ENCODE measurements at regions not wholly inside any gene's neighbourhood (a gene's known extent, or its start where the extent isn't known, plus 50 kb on each side); places are given as distances from the start of the nearest gene placed in this dataset.

DNA sequence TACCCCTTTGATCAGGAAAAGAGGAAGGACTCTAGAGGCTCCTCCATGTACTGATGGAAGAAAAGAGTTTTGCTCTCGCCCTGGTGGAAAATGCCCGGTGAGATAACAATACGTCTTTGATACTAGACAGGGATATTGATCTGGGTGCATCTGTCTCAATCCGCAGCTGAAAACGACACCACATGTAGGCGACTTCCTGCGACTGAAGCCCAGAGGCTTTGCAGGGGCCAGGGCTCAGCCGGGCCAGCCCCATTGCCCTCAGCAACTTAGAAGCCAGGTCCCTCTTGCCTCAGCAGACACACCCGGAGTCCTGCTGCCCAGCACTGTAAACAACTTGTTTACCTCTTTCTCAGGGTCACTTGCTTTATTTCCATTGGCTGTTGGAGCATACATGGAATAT is 409.4 kb downstream of the IRS2 start:
- H3K4me1 ChIP-seq (ENCODE audit: low read depth) = no peaks in the 10 kb centered on the region
- DNase-seq (ENCODE audit: low read depth in 1 of 2, low spot score in 1 of 2) = no peak
- H3K36me3 ChIP-seq = no peaks in the 10 kb centered on the region
- no peaks in the 10 kb centered on the region for H3K27me3 ChIP-seq
- TF ChIP-seq CTCF (IDR thresholded peaks at IDR 0.05; ENCODE audit: low read depth, low read length) = no peak
- no peak overlapping the region for H3K27ac ChIP-seq
- H3K9me3 ChIP-seq (ENCODE audit: low read depth) = no peaks in the 10 kb centered on the region
- H3K4me3 ChIP-seq = no peak overlapping the region

GRCh38 chr13:109374609-109375200 is 411.7 kb downstream of the IRS2 start:
- H3K4me3 ChIP-seq = no peak overlapping the region
- no peaks in the 10 kb centered on the region for H3K4me1 ChIP-seq (ENCODE audit: low read depth)
- no peak overlapping the region for H3K27ac ChIP-seq
- DNase-seq (ENCODE audit: low read depth in 1 of 2, low spot score in 1 of 2) = no peak
- TF ChIP-seq CTCF (IDR thresholded peaks at IDR 0.05; ENCODE audit: low read depth, low read length) = no peak
- H3K9me3 ChIP-seq (ENCODE audit: low read depth) = no peaks in the 10 kb centered on the region
- H3K27me3 ChIP-seq = no peaks in the 10 kb centered on the region
- no peaks in the 10 kb centered on the region for H3K36me3 ChIP-seq

- H3K27ac ChIP-seq = no peak overlapping the region
- no peaks in the 10 kb centered on the region for H3K27me3 ChIP-seq
- H3K4me3 ChIP-seq = no peak overlapping the region
- no peaks in the 10 kb centered on the region for H3K4me1 ChIP-seq (ENCODE audit: low read depth)
- H3K36me3 ChIP-seq = no peaks in the 10 kb centered on the region
- no peaks in the 10 kb centered on the region for H3K9me3 ChIP-seq (ENCODE audit: low read depth)
- no peak for TF ChIP-seq CTCF (IDR thresholded peaks at IDR 0.05; ENCODE audit: low read depth, low read length)
- no peak for DNase-seq (ENCODE audit: low read depth in 1 of 2, low spot score in 1 of 2)
Observed at GRCh38 chr13:109372666-109373065, 413.7 kb downstream of the IRS2 start.

DNA sequence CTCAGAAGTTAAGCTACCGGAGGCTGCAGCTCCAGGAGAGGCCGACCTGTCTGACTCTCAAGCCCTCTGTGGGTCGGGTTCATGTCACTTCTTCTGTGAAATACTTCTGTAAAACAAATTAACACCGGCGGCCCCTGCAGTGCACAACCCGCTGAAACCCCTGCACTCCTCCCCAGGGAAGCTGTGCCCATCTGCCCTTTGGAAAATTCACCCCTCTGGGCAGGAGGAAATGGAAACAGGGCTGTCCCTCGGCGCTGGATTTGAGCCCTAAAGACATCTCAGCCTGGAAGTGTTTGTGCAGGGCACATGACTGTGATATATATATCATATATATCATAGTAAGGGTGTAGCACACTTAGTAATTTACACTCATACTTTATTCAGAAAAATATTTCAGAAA is 415.3 kb downstream of the IRS2 start:
- H3K27ac ChIP-seq = no peak overlapping the region
- no peaks in the 10 kb centered on the region for H3K27me3 ChIP-seq
- DNase-seq (ENCODE audit: low read depth in 1 of 2, low spot score in 1 of 2) = no peak
- no peaks in the 10 kb centered on the region for H3K36me3 ChIP-seq
- no peak overlapping the region for H3K4me3 ChIP-seq
- TF ChIP-seq CTCF (IDR thresholded peaks at IDR 0.05; ENCODE audit: low read depth, low read length) = no peak
- H3K4me1 ChIP-seq (ENCODE audit: low read depth) = no peaks in the 10 kb centered on the region
- no peaks in the 10 kb centered on the region for H3K9me3 ChIP-seq (ENCODE audit: low read depth)

GRCh38 chr13:109370496-109370895 is 415.9 kb downstream of the IRS2 start:
- no peak for DNase-seq (ENCODE audit: low read depth in 1 of 2, low spot score in 1 of 2)
- no peak overlapping the region for H3K27ac ChIP-seq
- no peak overlapping the region for H3K4me3 ChIP-seq
- H3K27me3 ChIP-seq = no peaks in the 10 kb centered on the region
- no peaks in the 10 kb centered on the region for H3K9me3 ChIP-seq (ENCODE audit: low read depth)
- H3K4me1 ChIP-seq (ENCODE audit: low read depth) = no peaks in the 10 kb centered on the region
- H3K36me3 ChIP-seq = no peaks in the 10 kb centered on the region
- TF ChIP-seq CTCF (IDR thresholded peaks at IDR 0.05; ENCODE audit: low read depth, low read length) = no peak
